ENCODE measurements at regions not wholly inside any gene's neighbourhood (a gene's known extent, or its start where the extent isn't known, plus 50 kb on each side); places are given as distances from the start of the nearest gene placed in this dataset.
"Not testable (repeated sequence)": the region's sequence is repeated elsewhere in the genome, so short reads cannot be mapped to it uniquely, and the experiment has no call there.

GRCh38 chr7:50848203-50848602 lies 65.5 kb upstream of the GRB10 start:
- no peak overlapping the region for H2AFZ ChIP-seq (ENCODE audit: low read length)
- no peak for TF ChIP-seq EZH2phosphoT487 (IDR thresholded peaks at IDR 0.05; ENCODE audit: borderline replicate concordance)
- TF ChIP-seq CTCF (conservative IDR thresholded peaks at IDR 0.05; ENCODE audit: low read length) = no peak
- no peaks in the 10 kb centered on the region for H3K9me2 ChIP-seq (replicated peaks; ENCODE audit: low read depth, low read length)
- no peaks in the 10 kb centered on the region for H3F3A ChIP-seq (ENCODE audit: low read depth)
- H3K4me3 ChIP-seq (ENCODE audit: low read length, poor library complexity, severe bottlenecking) = no peak overlapping the region
- H3K27me3 ChIP-seq (ENCODE audit: insufficient read depth, low read length, poor library complexity, severe bottlenecking) = no peaks in the 10 kb centered on the region
- H3K4me1 ChIP-seq (ENCODE audit: insufficient read depth, low read length, poor library complexity, severe bottlenecking) = no peaks in the 10 kb centered on the region
- no peak overlapping the region for H3K9ac ChIP-seq (ENCODE audit: low read depth, low read length, poor library complexity, severe bottlenecking)
- H3K79me2 ChIP-seq (ENCODE audit: insufficient read depth, low read length) = no peaks in the 10 kb centered on the region
- H3K9me3 ChIP-seq (ENCODE audit: insufficient read depth, low read depth, low read length) = no peaks in the 10 kb centered on the region
- H3K36me3 ChIP-seq (ENCODE audit: insufficient read depth, low read length) = no peaks in the 10 kb centered on the region
- no peaks in the 10 kb centered on the region for H4K20me1 ChIP-seq (ENCODE audit: insufficient read depth, low read length, poor library complexity, severe bottlenecking)
- H3K4me2 ChIP-seq (ENCODE audit: low read depth, low read length, poor library complexity, severe bottlenecking) = no peak overlapping the region

- H4K20me1 ChIP-seq (ENCODE audit: insufficient read depth, low read length, poor library complexity, severe bottlenecking); H3K4me1 ChIP-seq (ENCODE audit: insufficient read depth, low read length, poor library complexity, severe bottlenecking); H3K79me2 ChIP-seq (ENCODE audit: insufficient read depth, low read length); H2AFZ ChIP-seq (ENCODE audit: low read length); H3F3A ChIP-seq (ENCODE audit: low read depth); H3K9ac ChIP-seq (ENCODE audit: low read depth, low read length, poor library complexity, severe bottlenecking); H3K9me2 ChIP-seq (replicated peaks; ENCODE audit: low read depth, low read length); H3K4me3 ChIP-seq (ENCODE audit: low read length, poor library complexity, severe bottlenecking); H3K36me3 ChIP-seq (ENCODE audit: insufficient read depth, low read length); H3K9me3 ChIP-seq (ENCODE audit: insufficient read depth, low read depth, low read length); H3K27me3 ChIP-seq (ENCODE audit: insufficient read depth, low read length, poor library complexity, severe bottlenecking); H3K4me2 ChIP-seq (ENCODE audit: low read depth, low read length, poor library complexity, severe bottlenecking): not testable (repeated sequence)
Observed at GRCh38 chr7:50844861-50845260, 62.2 kb upstream of the GRB10 start.

- Histone ChIP-seq H4K20me1 (ENCODE audit: insufficient read depth, low read length, poor library complexity, severe bottlenecking) (no peaks in the 10 kb centered on the region), H3K4me3 (ENCODE audit: low read length, poor library complexity, severe bottlenecking) (no peak overlapping the region), H3K36me3 (ENCODE audit: insufficient read depth, low read length) (no peaks in the 10 kb centered on the region), H3K27me3 (ENCODE audit: insufficient read depth, low read length, poor library complexity, severe bottlenecking) (no peaks in the 10 kb centered on the region), H3F3A (ENCODE audit: low read depth) (no peaks in the 10 kb centered on the region), H3K79me2 (ENCODE audit: insufficient read depth, low read length) (no peaks in the 10 kb centered on the region), H3K9me3 (ENCODE audit: insufficient read depth, low read depth, low read length) (no peaks in the 10 kb centered on the region), H3K9me2 (replicated peaks; ENCODE audit: low read depth, low read length) (no peaks in the 10 kb centered on the region), H2AFZ (ENCODE audit: low read length) (no peak overlapping the region), H3K4me1 (ENCODE audit: insufficient read depth, low read length, poor library complexity, severe bottlenecking) (no peaks in the 10 kb centered on the region), H3K9ac (ENCODE audit: low read depth, low read length, poor library complexity, severe bottlenecking) (no peak overlapping the region), H3K4me2 (ENCODE audit: low read depth, low read length, poor library complexity, severe bottlenecking) (no peak overlapping the region)
- no peak for TF ChIP-seq EZH2phosphoT487 (IDR thresholded peaks at IDR 0.05; ENCODE audit: borderline replicate concordance)
- TF ChIP-seq CTCF (conservative IDR thresholded peaks at IDR 0.05; ENCODE audit: low read length) = no peak
Observed at GRCh38 chr7:50842041-50842440, 59.3 kb upstream of the GRB10 start.

- no peaks in the 10 kb centered on the region for H4K20me1 ChIP-seq (ENCODE audit: insufficient read depth, low read length, poor library complexity, severe bottlenecking)
- H3K4me2 ChIP-seq (ENCODE audit: low read depth, low read length, poor library complexity, severe bottlenecking) = no peak overlapping the region
- H3K9ac ChIP-seq (ENCODE audit: low read depth, low read length, poor library complexity, severe bottlenecking) = no peak overlapping the region
- no peaks in the 10 kb centered on the region for H3F3A ChIP-seq (ENCODE audit: low read depth)
- no peaks in the 10 kb centered on the region for H3K9me2 ChIP-seq (replicated peaks; ENCODE audit: low read depth, low read length)
- TF ChIP-seq CTCF (conservative IDR thresholded peaks at IDR 0.05; ENCODE audit: low read length) (no peak), EZH2phosphoT487 (IDR thresholded peaks at IDR 0.05; ENCODE audit: borderline replicate concordance) (no peak)
- H3K36me3 ChIP-seq (ENCODE audit: insufficient read depth, low read length) = no peaks in the 10 kb centered on the region
- H3K9me3 ChIP-seq (ENCODE audit: insufficient read depth, low read depth, low read length) = no peaks in the 10 kb centered on the region
- H3K4me1 ChIP-seq (ENCODE audit: insufficient read depth, low read length, poor library complexity, severe bottlenecking) = no peaks in the 10 kb centered on the region
- no peaks in the 10 kb centered on the region for H3K27me3 ChIP-seq (ENCODE audit: insufficient read depth, low read length, poor library complexity, severe bottlenecking)
- H3K4me3 ChIP-seq (ENCODE audit: low read length, poor library complexity, severe bottlenecking) = no peak overlapping the region
- H2AFZ ChIP-seq (ENCODE audit: low read length) = no peak overlapping the region
- no peaks in the 10 kb centered on the region for H3K79me2 ChIP-seq (ENCODE audit: insufficient read depth, low read length)
Observed at GRCh38 chr7:50838675-50839377, 56.1 kb upstream of the GRB10 start.

All from Loucy (cell line).